ENCODE measurements at regions not wholly inside any gene's neighbourhood (a gene's known extent, or its start where the extent isn't known, plus 50 kb on each side); places are given as distances from the start of the nearest gene placed in this dataset.

DNA sequence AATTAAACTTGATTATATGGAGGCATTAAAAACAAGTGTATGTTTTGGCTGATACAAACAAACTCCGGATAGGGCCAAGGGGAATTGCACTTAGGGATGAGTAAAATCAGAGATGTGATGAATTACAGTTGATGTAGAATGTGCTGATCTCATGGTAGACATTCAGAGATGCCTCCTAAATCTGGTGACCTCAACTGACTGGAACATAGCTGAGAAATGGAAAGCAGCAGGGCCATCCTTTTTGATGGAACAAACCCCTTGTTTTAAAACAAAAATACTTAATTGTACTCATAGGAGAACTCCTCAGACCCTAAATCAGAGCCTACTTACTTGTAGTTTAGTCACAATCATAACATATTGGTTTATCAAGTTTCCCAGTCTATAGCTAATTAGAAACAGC lies 122.8 kb downstream of the C12orf75 start:
- DNase-seq (ENCODE audit: low read depth): no peak
- H3K4me3 ChIP-seq (ENCODE audit: low read depth, low read length): no peak overlapping the region
- no peak for TF ChIP-seq CTCF (IDR thresholded peaks at IDR 0.05; ENCODE audit: insufficient read depth, low read length)

GRCh38 chr12:105454688-105455087 lies 124.2 kb downstream of the C12orf75 start:
- no peak for TF ChIP-seq CTCF (IDR thresholded peaks at IDR 0.05; ENCODE audit: insufficient read depth, low read length)
- no peak for DNase-seq (ENCODE audit: low read depth)

DNA sequence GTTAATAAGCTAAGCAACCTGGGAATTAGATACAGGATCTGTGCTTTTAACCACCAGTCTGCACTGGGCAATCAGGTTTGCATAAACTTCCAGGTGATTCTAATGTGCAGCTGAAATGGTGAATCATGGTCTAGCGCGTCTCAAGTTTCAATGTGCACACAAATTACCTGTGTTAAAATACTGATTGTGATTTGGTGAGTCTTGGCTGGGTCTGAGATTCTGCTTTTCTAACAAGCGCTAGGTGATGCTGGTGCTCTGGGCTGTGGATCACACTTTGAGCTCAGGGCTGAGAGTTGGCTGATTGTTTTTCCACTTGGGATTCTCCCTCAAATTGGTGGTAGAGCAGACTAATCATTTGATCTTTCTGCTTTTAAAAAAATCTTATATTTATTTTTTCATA lies 124.8 kb downstream of the C12orf75 start:
- DNase-seq (ENCODE audit: low read depth): no peak
- TF ChIP-seq CTCF (IDR thresholded peaks at IDR 0.05; ENCODE audit: insufficient read depth, low read length): no peak
- no peak overlapping the region for H3K4me3 ChIP-seq (ENCODE audit: low read depth, low read length)

More at GRCh38 chr12:105454688-105455087, 124.2 kb downstream of the C12orf75 start:
- no peak overlapping the region for H3K4me3 ChIP-seq (ENCODE audit: low read depth, low read length)

DNA sequence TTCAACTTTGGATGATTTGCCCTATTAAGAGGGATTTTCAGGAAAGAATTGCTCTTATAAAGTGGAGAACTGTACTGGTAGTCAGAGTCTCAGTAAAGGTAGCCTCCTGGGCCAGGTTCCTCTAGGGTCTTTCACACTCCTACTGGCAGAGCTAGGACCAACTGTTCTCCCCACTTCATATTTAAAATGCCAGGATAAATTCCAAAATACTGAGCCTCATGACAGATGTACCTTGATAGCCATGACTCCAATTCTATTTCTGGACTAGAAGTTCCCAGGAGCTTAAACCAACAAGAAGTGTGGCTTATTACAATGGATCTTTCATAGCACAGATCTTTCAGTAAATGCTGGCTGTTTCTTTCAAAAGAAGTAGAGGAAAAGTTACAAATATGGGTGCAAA lies 126.5 kb downstream of the C12orf75 start:
- H3K4me3 ChIP-seq (ENCODE audit: low read depth, low read length): no peak overlapping the region
- no peak for DNase-seq (ENCODE audit: low read depth)
- no peak for TF ChIP-seq CTCF (IDR thresholded peaks at IDR 0.05; ENCODE audit: insufficient read depth, low read length)

GRCh38 chr12:105459760-105460330 lies 129.4 kb downstream of the C12orf75 start:
- TF ChIP-seq CTCF (IDR thresholded peaks at IDR 0.05; ENCODE audit: insufficient read depth, low read length): no peak

GRCh38 chr12:105461271-105461943 lies 130.9 kb downstream of the C12orf75 start:
- TF ChIP-seq CTCF (IDR thresholded peaks at IDR 0.05; ENCODE audit: insufficient read depth, low read length): no peak
- H3K4me3 ChIP-seq (ENCODE audit: low read depth, low read length): no peak overlapping the region
- no peak for DNase-seq (ENCODE audit: low read depth)

More at GRCh38 chr12:105459760-105460330, 129.4 kb downstream of the C12orf75 start:
- peak; percentile 22 for DNase-seq (ENCODE audit: low read depth)
- H3K4me3 ChIP-seq (ENCODE audit: low read depth, low read length): no peak overlapping the region

Measured in fibroblast of the aortic adventitia (primary cell).